ENCODE measurements at regions not wholly inside any gene's neighbourhood (a gene's known extent, or its start where the extent isn't known, plus 50 kb on each side); places are given as distances from the start of the nearest gene placed in this dataset.
"Not testable (repeated sequence)": the region's sequence is repeated elsewhere in the genome, so short reads cannot be mapped to it uniquely, and the experiment has no call there.

- DNase-seq (ENCODE audit: low read depth, low spot score), result peak; percentile 66
Observed at GRCh38 chr1:166730299-166730888, 108.9 kb upstream of the POGK start.

DNA sequence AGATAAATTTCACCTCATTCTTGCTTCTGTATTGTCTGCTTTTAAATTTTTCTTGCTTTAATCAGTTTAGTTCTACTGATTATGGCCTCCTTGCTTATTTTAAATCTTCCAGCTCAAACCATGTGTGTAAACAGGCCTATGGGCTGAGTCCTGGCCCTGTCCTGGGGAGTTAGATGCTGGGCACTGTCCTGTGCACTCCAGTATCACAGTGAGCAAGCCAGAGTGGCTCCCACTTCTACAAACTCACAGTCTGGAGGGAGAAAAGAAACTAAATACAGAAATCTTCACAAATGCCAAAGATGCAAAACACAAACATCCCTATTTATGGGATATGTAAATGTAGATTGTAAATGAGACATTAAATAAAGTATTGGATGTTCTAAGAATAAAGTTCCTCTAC lies 101.1 kb upstream of the POGK start:
- DNase-seq (ENCODE audit: low read depth, low spot score), result no peak
- no peak overlapping the region for H3K27ac ChIP-seq

More at GRCh38 chr1:166730299-166730888, 108.9 kb upstream of the POGK start:
- no peak overlapping the region for H3K27ac ChIP-seq

DNA sequence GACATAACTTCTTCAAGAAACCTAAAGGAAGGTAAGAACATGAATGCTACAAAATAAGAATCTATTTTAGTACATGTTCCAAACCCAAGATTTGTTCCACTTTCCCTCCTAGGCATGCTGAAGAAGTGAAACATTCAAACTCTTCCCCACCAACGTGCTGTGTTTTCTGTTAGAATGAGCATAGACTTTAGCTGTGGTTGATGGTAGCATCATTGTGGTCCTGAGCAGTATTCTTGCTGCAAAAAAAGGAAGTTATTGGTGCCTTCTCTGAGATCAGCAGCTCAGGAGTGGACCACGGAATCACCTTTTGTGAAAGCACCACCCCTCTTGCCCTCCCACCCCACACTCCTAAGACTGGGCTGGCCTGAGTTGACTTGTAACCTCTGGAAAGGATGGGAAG lies 100.4 kb upstream of the POGK start:
- no peak for DNase-seq (ENCODE audit: low read depth, low spot score)
- no peak overlapping the region for H3K27ac ChIP-seq

- no peak for DNase-seq (ENCODE audit: low read depth, low spot score)
- H3K27ac ChIP-seq, result no peak overlapping the region
Observed at GRCh38 chr1:166740668-166741276, 98.5 kb upstream of the POGK start.

DNA sequence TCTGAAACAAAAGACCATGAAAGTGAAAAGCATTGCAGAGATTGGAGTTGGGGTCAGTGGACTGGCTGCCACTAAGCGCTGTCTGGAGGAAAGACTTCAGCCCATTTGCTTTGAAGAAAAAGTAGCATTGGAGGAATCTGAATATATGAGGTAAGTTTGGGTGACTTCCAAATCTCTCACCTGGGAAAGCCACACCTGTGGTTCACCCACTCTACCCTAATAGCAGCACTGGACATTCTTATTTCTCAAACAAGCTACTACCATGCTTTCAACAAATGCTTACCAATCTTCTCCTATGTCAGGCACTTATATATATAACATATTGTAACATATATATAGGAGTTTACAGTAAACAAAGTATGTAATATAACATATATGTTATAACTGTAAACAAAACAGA lies 76.0 kb upstream of the POGK start:
- no peak for DNase-seq (ENCODE audit: low read depth, low spot score)
- H3K27ac ChIP-seq, result no peak overlapping the region

- H3K27ac ChIP-seq, result no peak overlapping the region
- no peak for DNase-seq (ENCODE audit: low read depth, low spot score)
Observed at GRCh38 chr1:166766942-166767341, 72.3 kb upstream of the POGK start.

DNA sequence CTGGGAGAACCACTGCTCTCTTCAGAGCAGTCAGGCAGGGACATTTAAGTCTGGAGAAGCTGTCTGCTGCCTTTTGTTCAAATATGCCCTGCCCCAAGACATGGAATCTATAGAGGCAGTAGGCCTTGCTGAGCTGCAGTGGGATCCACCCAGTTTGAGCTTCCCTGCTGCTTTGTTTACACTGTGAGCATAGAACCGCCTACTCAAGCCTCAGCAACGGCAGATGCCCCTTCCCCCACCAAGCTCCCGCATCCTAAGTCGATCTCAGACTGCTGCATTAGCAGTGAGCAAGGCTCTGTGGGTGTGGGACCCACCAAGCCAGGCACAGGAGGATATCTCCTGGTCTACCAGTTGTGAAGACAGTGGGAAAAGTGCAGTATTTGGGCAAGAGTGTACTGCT lies 54.6 kb upstream of the POGK start:
- not testable (repeated sequence) for DNase-seq (ENCODE audit: low read depth, low spot score)

GRCh38 chr1:166785987-166786386 lies 53.3 kb upstream of the POGK start:
- no peak overlapping the region for H3K27ac ChIP-seq
- DNase-seq (ENCODE audit: low read depth, low spot score), result no peak

More for the DNA sequence above, 54.6 kb upstream of the POGK start:
- not testable (repeated sequence) for H3K27ac ChIP-seq

GRCh38 chr1:166789286-166789685 lies 50.0 kb upstream of the POGK start:
- DNase-seq (ENCODE audit: low read depth, low spot score), result peak; percentile 74

More at GRCh38 chr1:166789286-166789685, 50.0 kb upstream of the POGK start:
- no peak overlapping the region for H3K27ac ChIP-seq

Measured in epithelial cell of prostate (primary cell).